Neural progenitor cell (in vitro differentiated cells): ENCODE measurements at regions not wholly inside any gene's neighbourhood (a gene's known extent, or its start where the extent isn't known, plus 50 kb on each side); places are given as distances from the start of the nearest gene placed in this dataset.

ENCODE experiments used
- CTCF ChIP-seq: fragments of 200-600 bp; sonication (generic); IDR thresholded peaks from 2 replicates; pipeline ENCODE4 v1.5.1; 2017; ENCODE audit warnings: antibody characterized with exemption, mild to moderate bottlenecking
- EZH2 ChIP-seq: fragments of 200-600 bp; sonication (generic); IDR thresholded peaks from 2 replicates; pipeline ENCODE4 v1.6.1; 2017; ENCODE audit warnings: antibody characterized with exemption, mild to moderate bottlenecking, moderate library complexity

- TF ChIP-seq CTCF = no peak
- TF ChIP-seq EZH2 = no peak
Observed at GRCh38 chr12:90574676-90575075, 380.3 kb downstream of the CCER1 start.
